PC-3 (cell line): ENCODE measurements at regions not wholly inside any gene's neighbourhood (a gene's known extent, or its start where the extent isn't known, plus 50 kb on each side); places are given as distances from the start of the nearest gene placed in this dataset.

Experiments used
- ATAC-seq: fragments of 200-7000 bp; cut with Tn5 transposase; 2 replicates; pipeline ENCODE4 v1.9.1; 2020; ENCODE audit warnings: mild to moderate bottlenecking, moderate library complexity
- BruUV-seq: library from RNA; stranded (reverse); fragments of 400-500 nt; replicated peaks from 2 replicates; lab custom pipeline; 2021; lab: Mats Ljungman, UMichigan
- CTCF ChIA-PET: fragments of 300-600 bp; sonication (Branson Sonifier 250); formaldehyde crosslinking; loops from one replicate; lab custom pipeline; 2022; ENCODE audit warnings: antibody characterized with exemption; lab: Charles Lee
- POLR2A ChIA-PET: fragments of 300-600 bp; sonication (Branson Sonifier 250); formaldehyde crosslinking; loops from one replicate; lab custom pipeline; 2022; ENCODE audit warnings: antibody characterized with exemption; ENCODE audit not compliant: unreplicated experiment; lab: Charles Lee
- DNase-seq: peaks from one replicate; pipeline ENCODE4 v3.0.0-alpha.2; 2015
- H2AFZ ChIP-seq: fragments of 300-600 bp; sonication (generic); 2 replicates; pipeline ENCODE4 v1.6.0; 2016; ENCODE audit warnings: antibody characterized with exemption, low read length
- H3F3A ChIP-seq: fragments of 300-600 bp; sonication (generic); one replicate; pipeline ENCODE4 v1.6.0; 2017; ENCODE audit warnings: antibody characterized with exemption, low read length, control low read depth, mild to moderate bottlenecking; ENCODE audit not compliant: unreplicated experiment
- H3K27ac ChIP-seq: fragments of 300-600 bp; sonication (generic); 2 replicates; pipeline ENCODE4 v1.5.1; 2016; ENCODE audit warnings: mild to moderate bottlenecking, low read length
- H3K27me3 ChIP-seq: fragments of 300-600 bp; sonication (generic); 2 replicates; pipeline ENCODE4 v1.6.1; 2016; ENCODE audit warnings: low read length, mixed read lengths
- H3K36me3 ChIP-seq: fragments of 300-600 bp; sonication (generic); 2 replicates; pipeline ENCODE4 v1.6.1; 2016; ENCODE audit warnings: low read depth, mixed run types, low read length, mixed read lengths
- H3K4me1 ChIP-seq: fragments of 300-600 bp; sonication (generic); 2 replicates; pipeline ENCODE4 v1.5.1; 2016; ENCODE audit warnings: low read length; ENCODE audit not compliant: insufficient read depth
- H3K4me2 ChIP-seq: fragments of 300-600 bp; sonication (generic); 2 replicates; pipeline ENCODE4 v1.6.0; 2016; ENCODE audit warnings: low read length
- H3K4me3 ChIP-seq: fragments of 300-600 bp; sonication (generic); 2 replicates; pipeline ENCODE4 v1.5.1; 2016; ENCODE audit warnings: mild to moderate bottlenecking, low read length, mixed read lengths
- H3K79me2 ChIP-seq: fragments of 300-600 bp; sonication (generic); 2 replicates; pipeline ENCODE4 v1.6.1; 2017; ENCODE audit warnings: low read length, mixed read lengths
- H3K9ac ChIP-seq: fragments of 300-600 bp; sonication (generic); 2 replicates; pipeline ENCODE4 v1.6.0; 2016; ENCODE audit warnings: mild to moderate bottlenecking, low read length
- H3K9me2 ChIP-seq: fragments of 300-600 bp; sonication (generic); replicated peaks from 2 replicates; pipeline ENCODE4 v1.6.1; 2016; ENCODE audit warnings: mixed run types, low read length, mixed read lengths
- H3K9me3 ChIP-seq: fragments of 300-600 bp; sonication (generic); 2 replicates; pipeline ENCODE4 v1.6.1; 2016; ENCODE audit warnings: low read length, mixed read lengths
- H4K20me1 ChIP-seq: fragments of 300-600 bp; sonication (generic); 2 replicates; pipeline ENCODE4 v1.6.1; 2016; ENCODE audit warnings: low read length, mixed read lengths
- CTCF ChIP-seq: fragments of 300-600 bp; sonication (generic); conservative IDR thresholded peaks from 2 replicates; pipeline ENCODE4 v1.5.1; 2017; ENCODE audit warnings: antibody characterized with exemption, low read depth, mild to moderate bottlenecking, low read length
- EZH2 ChIP-seq: fragments of 300-600 bp; sonication (generic); IDR thresholded peaks from one replicate; pipeline ENCODE4 v1.6.1; 2017; ENCODE audit warnings: antibody characterized with exemption, mild to moderate bottlenecking, low read length; ENCODE audit not compliant: unreplicated experiment
- EZH2phosphoT487 ChIP-seq: fragments of 300-600 bp; sonication (generic); IDR thresholded peaks from 2 replicates; pipeline ENCODE4 v1.6.1; 2018; ENCODE audit warnings: mild to moderate bottlenecking, antibody characterized with exemption, low read length, borderline replicate concordance
- intact Hi-C: fragments of 100-400 bp; cut with micrococcal nuclease; formaldehyde crosslinking; loops from 2 replicates; pipeline ENCODE4 v1.9.0; 2023

- Histone ChIP-seq H4K20me1 (no peaks in the 10 kb centered on the region), H3K27me3 (no peaks in the 10 kb centered on the region), H3K9me3 (peaks cover 6% of the 10 kb centered on the region; the same call in 1 of the 2 replicates), H3K79me2 (no peaks in the 10 kb centered on the region), H3K4me1 (no peaks in the 10 kb centered on the region), H3K4me2 (no peak overlapping the region), H3K36me3 (no peaks in the 10 kb centered on the region), H3F3A (no peaks in the 10 kb centered on the region), H3K9me2 (no peaks in the 10 kb centered on the region), H3K27ac (no peak overlapping the region), H2AFZ (no peak overlapping the region), H3K4me3 (no peak overlapping the region), H3K9ac (no peak overlapping the region)
- no peak for DNase-seq
- TF ChIP-seq EZH2 (no peak), EZH2phosphoT487 (no peak), CTCF (no peak)
- ChIA-PET CTCF (no interaction called here), POLR2A (no interaction called here)
- ATAC-seq, result no peak
- intact Hi-C loops, result no loop called here
- no TSS peak for BruUV-seq
Observed at GRCh38 chr14:83863042-83863774, 1666.7 kb upstream of the FLRT2 start.

GRCh38 chr14:83864106-83864505, 1665.8 kb upstream of the FLRT2 start:
- intact Hi-C loops, result no loop called here
- no TSS peak for BruUV-seq
- CTCF ChIA-PET, result no interaction called here

More at GRCh38 chr14:83864106-83864505, 1665.8 kb upstream of the FLRT2 start:
- DNase-seq (no peak), ATAC-seq (no peak)
- Histone ChIP-seq H3K79me2 (no peaks in the 10 kb centered on the region), H3K4me1 (no peaks in the 10 kb centered on the region), H3K27me3 (no peaks in the 10 kb centered on the region), H3K36me3 (no peaks in the 10 kb centered on the region), H3K9me3 (peaks cover 5% of the 10 kb centered on the region; the same call in 1 of the 2 replicates), H3F3A (no peaks in the 10 kb centered on the region), H2AFZ (no peak overlapping the region), H4K20me1 (no peaks in the 10 kb centered on the region), H3K9me2 (no peaks in the 10 kb centered on the region), H3K4me3 (no peak overlapping the region), H3K27ac (no peak overlapping the region), H3K9ac (no peak overlapping the region), H3K4me2 (no peak overlapping the region)
- TF ChIP-seq EZH2 (no peak), CTCF (no peak), EZH2phosphoT487 (no peak)
- POLR2A ChIA-PET, result no interaction called here
